ENCODE measurements at regions not wholly inside any gene's neighbourhood (a gene's known extent, or its start where the extent isn't known, plus 50 kb on each side); places are given as distances from the start of the nearest gene placed in this dataset.

GRCh38 chr3:30184091-30184810 is 422.1 kb upstream of the TGFBR2 start:
- H3K4me3 Mint-ChIP-seq, result no peak overlapping the region
- H3K9me3 Mint-ChIP-seq, result no peaks in the 10 kb centered on the region
- ChIA-PET POLR2A (no interaction called here), CTCF (no interaction called here)
- no peak overlapping the region for H3K27ac Mint-ChIP-seq
- H3K27me3 Mint-ChIP-seq, result peaks cover 13% of the 10 kb centered on the region
- no peak for DNase-seq
- no peaks in the 10 kb centered on the region for H3K36me3 Mint-ChIP-seq (ENCODE audit: low read depth)
- H3K4me1 Mint-ChIP-seq, result no peaks in the 10 kb centered on the region

GRCh38 chr3:30185872-30186271 is 420.5 kb upstream of the TGFBR2 start:
- no peaks in the 10 kb centered on the region for H3K36me3 Mint-ChIP-seq (ENCODE audit: low read depth)
- H3K4me1 Mint-ChIP-seq, result no peaks in the 10 kb centered on the region
- ChIA-PET POLR2A (no interaction called here), CTCF (interaction anchor here (1.7 kb wide), 1 partner anchor 13 kb away, joined by 6 read pairs; no protein-coding TSS in a partner anchor)
- no peak for DNase-seq
- H3K4me3 Mint-ChIP-seq, result no peak overlapping the region
- H3K27ac Mint-ChIP-seq, result no peak overlapping the region
- no peaks in the 10 kb centered on the region for H3K9me3 Mint-ChIP-seq
- peaks cover 15% of the 10 kb centered on the region for H3K27me3 Mint-ChIP-seq

- no peak for DNase-seq
- Mint-ChIP-seq H3K27ac (no peak overlapping the region), H3K27me3 (peaks cover 18% of the 10 kb centered on the region), H3K9me3 (no peaks in the 10 kb centered on the region), H3K4me1 (no peaks in the 10 kb centered on the region), H3K36me3 (ENCODE audit: low read depth) (no peaks in the 10 kb centered on the region), H3K4me3 (no peak overlapping the region)
- CTCF ChIA-PET, result no interaction called here
- POLR2A ChIA-PET, result no interaction called here
Measured at GRCh38 chr3:30186741-30187219, 419.6 kb upstream of the TGFBR2 start.

GRCh38 chr3:30187366-30187765 is 419.0 kb upstream of the TGFBR2 start:
- H3K4me1 Mint-ChIP-seq, result no peaks in the 10 kb centered on the region
- no peaks in the 10 kb centered on the region for H3K36me3 Mint-ChIP-seq (ENCODE audit: low read depth)
- H3K27me3 Mint-ChIP-seq, result peaks cover 18% of the 10 kb centered on the region
- H3K4me3 Mint-ChIP-seq, result no peak overlapping the region
- H3K27ac Mint-ChIP-seq, result no peak overlapping the region
- H3K9me3 Mint-ChIP-seq, result no peaks in the 10 kb centered on the region
- DNase-seq, result no peak
- POLR2A ChIA-PET, result no interaction called here
- CTCF ChIA-PET, result no interaction called here

GRCh38 chr3:30188713-30189112 is 417.7 kb upstream of the TGFBR2 start:
- ChIA-PET CTCF (interaction anchor here (1.7 kb wide), 1 partner anchor 11 kb away, joined by 6 read pairs; no protein-coding TSS in a partner anchor), POLR2A (interaction anchor here (1.2 kb wide), 1 partner anchor 9 kb away, joined by 3 read pairs; no protein-coding TSS in a partner anchor)
- Mint-ChIP-seq H3K27me3 (peaks cover 16% of the 10 kb centered on the region), H3K36me3 (ENCODE audit: low read depth) (no peaks in the 10 kb centered on the region), H3K4me3 (no peak overlapping the region), H3K27ac (no peak overlapping the region), H3K9me3 (no peaks in the 10 kb centered on the region), H3K4me1 (no peaks in the 10 kb centered on the region)
- no peak for DNase-seq

GRCh38 chr3:30189900-30190299 is 416.5 kb upstream of the TGFBR2 start:
- CTCF ChIA-PET, result interaction anchor here (1.4 kb wide), 1 partner anchor 9 kb away, joined by 4 read pairs; no protein-coding TSS in a partner anchor
- Mint-ChIP-seq H3K4me1 (no peaks in the 10 kb centered on the region), H3K4me3 (no peak overlapping the region), H3K27ac (no peak overlapping the region), H3K9me3 (no peaks in the 10 kb centered on the region), H3K36me3 (ENCODE audit: low read depth) (no peaks in the 10 kb centered on the region), H3K27me3 (peaks cover 16% of the 10 kb centered on the region)
- DNase-seq, result no peak
- POLR2A ChIA-PET, result no interaction called here

- ChIA-PET POLR2A (no interaction called here), CTCF (interaction anchor here (1.7 kb wide), 1 partner anchor 12 kb away, joined by 6 read pairs; no protein-coding TSS in a partner anchor)
- Mint-ChIP-seq H3K27ac (no peak overlapping the region), H3K4me1 (no peaks in the 10 kb centered on the region), H3K27me3 (peaks cover 5% of the 10 kb centered on the region), H3K36me3 (ENCODE audit: low read depth) (no peaks in the 10 kb centered on the region), H3K9me3 (no peaks in the 10 kb centered on the region), H3K4me3 (no peak overlapping the region)
- no peak for DNase-seq
Measured at GRCh38 chr3:30193625-30194044, 412.8 kb upstream of the TGFBR2 start.

- Mint-ChIP-seq H3K9me3 (no peaks in the 10 kb centered on the region), H3K4me3 (no peak overlapping the region), H3K27me3 (peaks cover 5% of the 10 kb centered on the region), H3K4me1 (no peaks in the 10 kb centered on the region), H3K27ac (no peak overlapping the region), H3K36me3 (ENCODE audit: low read depth) (no peaks in the 10 kb centered on the region)
- ChIA-PET CTCF (interaction anchor here (1.5 kb wide), 2 partner anchors 45 to 150 kb away, joined by 3 read pairs; no protein-coding TSS in a partner anchor), POLR2A (no interaction called here)
- no peak for DNase-seq
Measured at GRCh38 chr3:30195352-30195751, 411.0 kb upstream of the TGFBR2 start.

- no peaks in the 10 kb centered on the region for H3K36me3 Mint-ChIP-seq (ENCODE audit: low read depth)
- ChIA-PET POLR2A (interaction anchor here (1.3 kb wide), 1 partner anchor 9 kb away, joined by 3 read pairs; no protein-coding TSS in a partner anchor), CTCF (interaction anchor here (0.6 to 4.3 kb wide), 27 partner anchors 12 to 554 kb away, joined by 3 to 36 read pairs (median 4); partner anchors contain the start of gene TGFBR2)
- no peak overlapping the region for H3K4me3 Mint-ChIP-seq
- H3K27ac Mint-ChIP-seq, result no peak overlapping the region
- DNase-seq, result no peak
- no peaks in the 10 kb centered on the region for H3K27me3 Mint-ChIP-seq
- H3K4me1 Mint-ChIP-seq, result no peaks in the 10 kb centered on the region
- no peaks in the 10 kb centered on the region for H3K9me3 Mint-ChIP-seq
Measured at GRCh38 chr3:30198162-30198561, 408.2 kb upstream of the TGFBR2 start.

GRCh38 chr3:30199096-30199759 is 407.2 kb upstream of the TGFBR2 start:
- POLR2A ChIA-PET, result interaction anchor here (0.7 kb wide), 1 partner anchor 407 kb away, joined by 3 read pairs; the partner anchor contains the start of gene TGFBR2

GRCh38 chr3:30199855-30200254 is 406.5 kb upstream of the TGFBR2 start:
- H3K27me3 Mint-ChIP-seq, result no peaks in the 10 kb centered on the region
- H3K9me3 Mint-ChIP-seq, result no peaks in the 10 kb centered on the region
- no peak overlapping the region for H3K4me3 Mint-ChIP-seq
- H3K4me1 Mint-ChIP-seq, result no peaks in the 10 kb centered on the region
- ChIA-PET POLR2A (no interaction called here), CTCF (interaction anchor here (0.9 to 4.3 kb wide), 13 partner anchors 11 to 1532 kb away, joined by 3 to 36 read pairs (median 6); no protein-coding TSS in a partner anchor)
- no peak overlapping the region for H3K27ac Mint-ChIP-seq
- DNase-seq, result no peak
- H3K36me3 Mint-ChIP-seq (ENCODE audit: low read depth), result no peaks in the 10 kb centered on the region

More at GRCh38 chr3:30199096-30199759, 407.2 kb upstream of the TGFBR2 start:
- CTCF ChIA-PET, result interaction anchor here (0.5 to 4.3 kb wide), 42 partner anchors 8 to 1532 kb away, joined by 3 to 36 read pairs (median 4); partner anchors contain the start of gene TGFBR2
- peak; percentile 71 for DNase-seq
- Mint-ChIP-seq H3K27me3 (no peaks in the 10 kb centered on the region), H3K4me1 (no peaks in the 10 kb centered on the region), H3K9me3 (no peaks in the 10 kb centered on the region), H3K4me3 (no peak overlapping the region), H3K27ac (no peak overlapping the region), H3K36me3 (ENCODE audit: low read depth) (no peaks in the 10 kb centered on the region)

- DNase-seq, result no peak
- CTCF ChIA-PET, result interaction anchor here (1.2 kb wide), 1 partner anchor 9 kb away, joined by 3 read pairs; no protein-coding TSS in a partner anchor
- H3K36me3 Mint-ChIP-seq (ENCODE audit: low read depth), result no peaks in the 10 kb centered on the region
- no peaks in the 10 kb centered on the region for H3K27me3 Mint-ChIP-seq
- H3K9me3 Mint-ChIP-seq, result no peaks in the 10 kb centered on the region
- POLR2A ChIA-PET, result no interaction called here
- no peak overlapping the region for H3K27ac Mint-ChIP-seq
- H3K4me1 Mint-ChIP-seq, result peaks cover 4% of the 10 kb centered on the region
- no peak overlapping the region for H3K4me3 Mint-ChIP-seq
Measured at GRCh38 chr3:30201715-30202114, 404.7 kb upstream of the TGFBR2 start.

GRCh38 chr3:30203301-30203700 is 403.1 kb upstream of the TGFBR2 start:
- Mint-ChIP-seq H3K4me1 (peaks cover 4% of the 10 kb centered on the region), H3K27ac (no peak overlapping the region), H3K36me3 (ENCODE audit: low read depth) (no peaks in the 10 kb centered on the region), H3K27me3 (no peaks in the 10 kb centered on the region), H3K9me3 (no peaks in the 10 kb centered on the region), H3K4me3 (no peak overlapping the region)
- ChIA-PET CTCF (no interaction called here), POLR2A (no interaction called here)
- DNase-seq, result no peak
